Right forelimb (tissue), 1 donor: ENCODE measurements at regions not wholly inside any gene's neighbourhood (a gene's known extent, or its start where the extent isn't known, plus 50 kb on each side); places are given as distances from the start of the nearest gene placed in this dataset.
A peak's percentile ranks its signal among the peaks of the same experiment; 100 is the strongest.

Experiments used
- DNase-seq: peaks from one replicate; pipeline ENCODE4 v3.0.0-alpha.2; 2018

DNA sequence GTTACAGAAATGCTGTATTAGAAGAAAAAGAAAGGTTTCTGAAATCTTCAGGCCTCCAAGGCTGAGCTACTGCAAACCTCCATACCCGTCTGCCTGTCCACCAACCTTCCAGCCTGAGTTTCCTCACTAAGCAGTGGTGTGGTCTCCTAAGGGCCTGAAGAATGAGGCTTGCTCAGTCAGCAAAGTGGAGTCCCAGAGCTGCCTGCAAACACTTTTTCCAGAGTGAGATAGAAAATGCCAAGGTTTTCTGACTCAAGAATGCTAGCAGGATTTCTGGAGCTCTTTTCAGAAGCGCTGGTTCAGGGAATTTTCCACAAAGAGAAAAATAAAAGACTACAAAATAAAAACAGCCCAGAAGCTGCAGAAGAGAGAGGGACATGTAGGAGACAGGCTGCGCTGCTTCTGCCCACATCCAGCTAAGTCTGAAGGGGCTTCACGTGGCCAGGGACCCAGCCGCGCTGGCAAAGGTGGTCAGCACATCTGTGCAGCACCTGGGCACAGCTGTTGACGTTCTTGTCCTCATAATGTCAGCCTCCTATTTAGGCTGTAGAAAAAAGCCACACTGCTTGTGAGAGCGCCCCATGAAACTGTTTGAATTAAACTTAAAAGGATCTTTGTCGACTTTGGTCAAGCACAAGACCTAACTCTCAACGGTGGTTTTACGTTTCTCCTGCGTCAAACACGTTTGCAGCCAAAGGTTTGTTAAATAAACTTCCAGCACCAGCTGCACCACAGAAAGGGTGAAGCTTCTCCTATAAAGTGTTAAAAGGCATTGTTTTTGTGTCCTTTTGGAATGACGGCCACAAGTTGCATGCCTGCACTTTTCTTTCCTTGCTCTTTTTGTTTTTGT, 209.0 kb downstream of the THBS2 start:
- no peak for DNase-seq

DNA sequence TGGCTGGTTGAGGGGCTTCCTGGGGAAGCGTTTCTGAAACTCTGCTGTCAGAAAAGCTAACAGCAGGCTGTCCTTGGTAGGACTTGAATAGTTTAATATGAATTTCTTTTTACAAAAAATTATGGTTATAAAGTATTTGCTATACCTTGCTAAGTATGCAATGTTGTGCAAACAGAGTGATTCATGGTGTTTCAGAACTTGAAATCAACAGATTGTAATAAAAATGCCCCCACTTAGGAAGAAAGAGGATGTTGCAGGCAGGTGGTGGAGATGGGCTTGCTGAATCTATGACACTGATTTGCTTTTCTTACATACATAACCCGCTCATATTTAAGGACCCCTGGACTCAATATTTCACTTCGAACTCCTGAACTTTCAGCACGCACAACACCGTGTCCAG, 211.6 kb downstream of the THBS2 start:
- no peak for DNase-seq

DNA sequence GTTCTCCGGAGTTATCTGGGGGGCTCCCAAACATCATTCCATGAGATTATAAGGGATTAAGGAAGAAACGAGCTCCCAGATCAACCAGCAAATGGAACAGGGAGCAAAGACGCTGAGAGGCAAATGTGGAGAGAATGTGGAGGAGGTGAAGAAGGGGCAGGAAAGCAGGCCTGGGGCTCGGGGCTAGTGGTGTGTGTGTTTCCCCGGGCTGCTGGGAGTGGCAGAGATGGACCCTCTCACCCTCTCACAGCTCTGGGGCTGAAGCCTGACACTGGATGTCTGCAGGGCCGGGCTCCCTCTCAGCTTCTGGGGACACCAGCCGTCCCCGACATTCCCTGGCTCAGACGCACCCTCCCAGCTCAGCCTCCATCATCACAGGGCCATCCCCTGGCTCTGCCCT, 212.6 kb downstream of the THBS2 start:
- DNase-seq: no peak

DNA sequence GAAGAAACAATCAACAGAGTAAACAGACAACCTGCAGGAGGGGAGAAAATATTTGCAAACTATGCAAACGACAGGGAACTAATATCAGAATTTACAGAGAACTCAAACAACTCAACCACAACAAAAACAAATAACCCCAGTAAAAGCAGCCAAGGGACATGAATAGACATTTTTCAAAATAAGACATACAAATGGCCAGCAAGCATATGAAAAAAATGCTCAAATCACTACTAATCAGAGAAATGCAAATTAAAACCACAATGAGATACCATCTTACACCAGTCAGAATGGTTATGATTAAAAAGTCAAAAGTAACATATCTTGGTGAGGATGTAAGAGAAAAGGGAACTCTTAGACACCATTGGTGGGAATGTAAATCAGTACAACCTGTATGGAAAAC, 215.0 kb downstream of the THBS2 start:
- DNase-seq: no peak

DNA sequence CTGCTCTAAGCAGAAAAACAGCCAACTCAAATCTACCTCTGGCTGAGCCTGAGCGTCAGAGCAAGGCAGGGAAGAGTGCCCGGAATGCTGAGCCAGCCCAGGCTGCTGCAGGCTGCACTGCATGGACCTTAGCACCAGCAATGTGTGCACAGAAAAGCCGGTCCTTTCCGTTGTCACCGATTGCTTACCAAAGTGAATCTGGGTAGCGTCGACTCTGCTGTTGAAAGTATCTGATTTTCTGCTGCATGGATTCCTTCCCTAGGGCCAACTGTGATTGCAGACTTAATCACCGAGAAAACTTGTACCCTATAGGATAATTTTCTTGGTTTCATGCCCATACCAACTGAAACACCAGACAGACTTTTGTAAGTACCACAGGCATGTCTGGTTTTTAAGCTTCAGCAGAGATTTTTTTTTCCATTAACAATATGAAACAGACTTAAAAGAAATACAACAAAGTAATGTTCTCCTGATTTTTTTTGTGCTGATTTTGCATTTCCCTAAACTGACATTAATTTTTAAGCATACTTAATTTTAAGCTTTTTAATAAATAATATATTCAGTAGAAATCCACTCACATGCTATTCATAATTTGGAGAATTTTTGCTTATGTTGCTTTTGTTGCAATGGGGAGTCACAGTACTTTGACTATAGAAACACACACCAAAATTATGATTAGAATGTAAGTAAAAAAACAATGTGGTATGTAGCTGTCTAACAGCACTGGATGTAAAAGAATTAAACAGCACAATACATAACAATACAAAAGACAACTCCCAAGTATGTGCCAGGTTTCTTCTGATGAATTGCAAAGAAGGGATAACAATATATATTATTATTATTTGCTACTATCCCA, 218.0 kb downstream of the THBS2 start:
- peak; percentile 69 for DNase-seq

DNA sequence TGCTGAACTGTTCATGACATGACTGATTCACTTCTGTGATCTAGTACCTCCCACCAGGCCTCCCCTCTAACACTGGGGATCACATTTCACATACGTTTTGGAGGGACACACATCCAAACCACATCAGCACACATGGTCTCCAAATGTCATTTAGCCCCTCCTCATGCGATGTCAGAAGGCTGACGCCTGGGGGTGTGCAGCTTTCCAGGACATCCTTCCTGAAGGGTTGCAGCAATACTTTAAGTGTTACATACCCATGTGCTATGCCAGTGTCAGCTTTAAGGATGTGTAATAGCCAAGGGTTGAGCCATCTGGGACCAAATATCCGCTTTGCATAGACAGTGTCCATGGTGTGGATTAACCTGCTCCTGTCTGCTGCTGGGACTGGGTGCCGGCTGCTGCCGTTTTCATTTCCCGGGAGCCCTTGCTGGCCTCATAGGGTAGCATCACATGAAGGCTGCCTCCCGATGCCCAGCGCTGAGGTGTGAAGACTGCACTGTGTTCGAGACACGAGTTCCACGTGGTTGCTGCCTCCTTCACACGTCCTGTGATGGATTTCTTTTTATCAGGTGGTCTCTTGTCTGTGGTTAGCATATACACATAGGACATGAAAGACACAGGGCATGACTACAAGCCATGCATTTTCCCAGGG, 219.0 kb downstream of the THBS2 start:
- no peak for DNase-seq

DNA sequence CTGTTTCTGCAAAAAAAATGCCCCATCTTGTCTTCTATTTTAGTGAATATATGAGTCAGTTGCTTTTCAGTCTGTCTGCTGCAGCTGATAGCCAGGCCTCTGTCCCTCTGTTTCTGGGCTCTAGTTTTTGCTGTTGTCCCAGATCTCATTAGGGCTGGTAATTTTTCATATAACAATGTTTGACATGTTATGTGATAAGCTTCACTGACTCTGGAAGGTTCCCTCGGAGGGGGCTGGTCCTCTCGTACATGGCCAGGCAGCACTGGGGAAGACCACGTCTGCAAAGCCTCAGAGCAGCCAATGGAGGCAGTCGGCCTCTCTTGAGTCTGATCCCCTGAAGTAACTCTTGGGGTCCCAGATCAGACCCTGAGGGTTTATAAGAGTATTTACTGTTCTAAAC, 223.8 kb downstream of the THBS2 start:
- no peak for DNase-seq

DNA sequence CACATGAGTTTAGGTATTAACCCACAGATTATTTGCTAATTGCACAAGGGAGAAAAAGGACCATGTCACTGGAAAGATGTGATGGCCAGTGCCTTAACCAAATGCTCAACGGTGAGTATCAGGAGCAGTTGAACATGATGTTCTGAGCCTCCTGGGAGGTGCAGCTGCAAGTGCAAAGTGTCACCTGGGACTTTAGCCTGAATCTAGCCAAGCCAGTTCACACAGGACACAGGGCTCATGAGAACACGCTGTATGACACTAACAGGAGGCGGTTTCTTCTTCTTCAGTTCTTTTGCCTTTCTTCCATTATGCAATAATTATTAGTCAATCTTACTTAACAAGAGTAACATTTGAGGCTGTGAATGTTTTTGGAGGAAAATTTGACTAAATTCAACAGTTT, 225.3 kb downstream of the THBS2 start:
- DNase-seq: no peak

DNA sequence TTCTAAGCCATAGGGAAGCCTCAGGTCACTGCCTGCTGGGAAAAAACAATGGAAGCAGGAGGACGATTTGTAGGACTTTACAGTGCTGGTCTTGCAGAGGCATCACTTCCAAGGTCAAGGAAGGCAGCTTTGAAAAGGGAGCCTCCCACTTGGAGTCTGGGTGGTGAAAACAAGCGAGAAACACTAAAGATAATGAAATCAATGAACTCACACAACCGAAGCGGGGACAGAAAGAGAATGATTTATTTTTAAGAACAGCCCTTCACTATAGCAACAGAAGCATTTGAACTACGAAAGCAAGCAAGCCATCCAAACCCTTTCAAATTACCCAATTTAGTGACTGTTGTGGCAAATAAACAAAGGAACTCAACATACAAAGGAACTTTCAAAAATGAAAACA, 227.5 kb downstream of the THBS2 start:
- DNase-seq: no peak

DNA sequence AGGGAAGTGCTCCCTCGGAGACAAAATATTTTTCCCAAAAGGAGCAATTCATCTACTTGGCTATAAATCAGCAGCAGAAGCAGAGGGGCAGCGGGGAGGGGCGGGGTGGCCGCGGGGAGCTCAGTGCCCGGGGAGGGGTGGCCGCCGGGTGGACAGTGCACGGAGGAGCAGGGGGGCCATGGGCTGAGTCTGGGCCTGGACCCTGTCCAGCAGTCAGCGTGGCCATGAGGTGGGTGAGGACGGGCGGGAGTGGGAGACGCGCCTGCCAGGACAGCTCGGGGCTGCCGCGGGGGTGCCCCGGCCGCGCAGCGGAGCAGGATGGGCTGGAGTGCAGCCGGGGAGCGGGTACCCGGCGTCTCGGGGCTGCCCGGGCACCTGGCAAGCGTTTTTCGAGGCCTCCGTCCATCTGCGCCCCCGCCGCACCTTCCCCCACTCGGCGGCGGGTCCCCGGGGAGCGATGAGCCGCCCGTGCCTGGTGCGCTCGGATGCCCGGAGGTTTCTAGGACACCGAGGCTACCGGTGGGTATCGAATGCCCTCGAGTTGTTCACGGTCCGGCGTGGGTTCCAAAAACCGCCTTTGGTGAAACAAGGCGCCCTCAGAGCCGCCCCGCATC, 229.5 kb downstream of the THBS2 start:
- no peak for DNase-seq

DNA sequence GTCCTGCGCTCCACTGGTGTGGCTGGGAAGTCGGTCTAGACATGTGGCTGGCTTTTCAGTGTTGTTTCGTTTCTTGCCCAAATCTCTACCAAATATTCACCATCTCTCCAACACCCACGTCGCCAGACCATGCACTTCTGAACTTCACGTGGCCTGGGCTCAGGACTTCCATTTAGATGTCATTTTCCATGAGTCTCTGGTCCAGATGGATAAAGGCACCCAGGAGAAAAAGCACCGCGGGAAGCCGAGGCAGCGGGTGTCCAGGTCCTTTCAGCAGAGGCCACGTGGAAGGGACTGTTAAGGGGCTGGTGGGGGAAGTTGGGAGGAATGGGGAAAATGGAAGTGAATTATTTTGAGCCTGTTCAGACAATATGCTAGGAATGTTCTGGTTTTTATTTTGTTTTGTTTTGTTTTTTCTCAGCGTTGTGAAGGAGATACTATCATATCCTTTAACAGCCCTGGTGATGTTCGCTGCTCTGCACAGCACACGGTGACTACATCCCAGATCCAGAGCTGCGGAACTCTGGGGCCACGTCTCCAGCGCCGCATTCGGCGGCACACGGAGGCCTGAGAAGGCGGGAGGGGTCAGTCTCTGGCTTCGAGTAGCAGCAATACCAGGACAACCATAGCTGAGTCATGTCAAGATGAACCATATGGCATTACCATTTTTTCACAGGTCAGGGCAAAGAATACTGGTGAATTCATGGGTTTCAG, 230.3 kb downstream of the THBS2 start:
- no peak for DNase-seq

DNA sequence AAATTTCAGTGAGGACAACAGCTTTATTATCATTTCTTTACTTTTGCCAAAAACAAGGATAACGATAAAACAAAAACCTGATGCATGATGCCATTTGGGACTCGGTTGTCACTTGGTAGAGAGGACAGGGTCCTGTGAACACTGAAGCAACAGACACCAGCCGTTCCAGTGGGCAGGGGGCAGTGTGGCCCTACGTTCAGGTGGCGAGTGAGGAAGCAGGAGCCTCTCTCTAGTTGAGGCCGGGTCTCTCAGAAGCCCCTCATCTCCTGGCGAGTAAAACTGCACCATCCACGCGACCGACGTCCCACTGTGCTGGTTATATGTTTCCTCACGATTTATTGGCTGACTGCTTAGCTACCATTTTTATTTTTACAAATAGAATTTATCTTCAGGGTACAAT, 231.6 kb downstream of the THBS2 start:
- no peak for DNase-seq

DNA sequence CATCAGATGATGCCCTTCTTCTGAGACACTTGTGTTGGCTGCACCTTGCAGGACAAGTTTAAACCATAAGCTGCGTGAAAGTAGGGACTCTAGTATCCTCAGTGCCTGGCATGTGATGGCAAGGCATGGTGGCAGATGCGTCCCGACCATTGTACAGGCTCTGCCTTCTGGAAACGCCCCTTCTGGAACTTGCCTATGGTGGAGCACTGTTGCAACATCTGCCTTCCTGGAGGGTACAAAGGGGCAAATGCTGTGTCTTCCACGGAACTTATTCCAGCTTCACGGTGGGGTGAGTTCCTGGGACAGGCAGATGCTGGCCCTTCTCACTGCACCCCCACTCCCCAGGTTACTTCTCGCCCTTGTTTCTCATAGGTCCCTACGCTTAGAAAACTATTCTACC, 232.8 kb downstream of the THBS2 start:
- no peak for DNase-seq

DNA sequence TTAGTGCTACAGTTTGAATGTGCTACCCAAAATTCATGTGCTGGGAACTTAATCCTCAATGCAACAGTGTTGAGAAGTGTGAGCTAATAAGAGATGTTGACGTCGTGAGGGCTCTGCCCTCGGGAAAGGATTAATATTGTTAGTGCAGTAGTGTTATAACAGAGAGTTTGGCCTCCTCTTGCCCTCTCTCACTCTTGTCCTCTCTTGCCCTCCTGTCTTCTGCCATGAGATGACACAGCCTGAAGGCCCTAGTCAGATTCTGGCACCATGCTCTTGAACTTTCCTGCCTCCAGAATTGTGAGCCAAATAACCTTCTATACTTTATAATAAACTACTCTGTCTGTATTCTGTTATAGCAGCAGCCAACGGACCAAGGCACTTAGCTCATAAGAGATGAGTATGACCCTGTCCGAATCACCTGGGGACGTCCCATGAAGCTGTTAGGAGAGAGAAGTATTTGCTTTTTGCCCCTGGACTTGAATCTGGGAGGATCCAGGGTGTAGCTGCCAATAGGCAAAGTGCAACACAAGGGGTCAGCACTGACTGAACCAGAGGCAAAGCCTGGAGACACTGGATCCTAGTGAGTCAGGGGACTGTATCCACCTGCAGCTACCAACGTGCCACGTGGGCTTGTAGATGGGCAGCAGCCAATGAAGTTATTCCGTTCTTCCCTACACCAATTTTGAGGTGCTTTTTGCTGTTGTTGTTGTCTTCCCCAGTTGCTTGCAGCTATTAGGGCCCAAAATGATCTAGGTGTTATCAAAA, 233.7 kb downstream of the THBS2 start:
- DNase-seq: no peak

DNA sequence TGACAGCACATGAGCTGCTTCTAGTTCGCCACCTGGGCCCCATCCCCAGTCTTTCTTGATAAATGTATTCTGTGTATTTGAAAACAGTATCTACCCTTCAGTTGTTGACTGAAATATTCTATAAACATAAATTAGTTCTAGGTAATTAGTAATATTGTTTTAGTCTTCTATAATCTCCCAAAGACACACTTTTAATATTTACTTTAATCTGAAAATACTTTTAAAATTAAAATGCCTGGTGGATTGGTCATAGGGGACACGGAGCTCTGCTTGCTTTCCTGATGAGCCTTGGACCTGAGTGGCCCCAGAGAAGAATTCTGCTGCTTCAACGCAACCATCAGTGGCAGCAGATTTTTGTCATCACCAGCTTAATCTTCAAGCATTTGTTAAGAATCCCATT, 234.5 kb downstream of the THBS2 start:
- no peak for DNase-seq

DNA sequence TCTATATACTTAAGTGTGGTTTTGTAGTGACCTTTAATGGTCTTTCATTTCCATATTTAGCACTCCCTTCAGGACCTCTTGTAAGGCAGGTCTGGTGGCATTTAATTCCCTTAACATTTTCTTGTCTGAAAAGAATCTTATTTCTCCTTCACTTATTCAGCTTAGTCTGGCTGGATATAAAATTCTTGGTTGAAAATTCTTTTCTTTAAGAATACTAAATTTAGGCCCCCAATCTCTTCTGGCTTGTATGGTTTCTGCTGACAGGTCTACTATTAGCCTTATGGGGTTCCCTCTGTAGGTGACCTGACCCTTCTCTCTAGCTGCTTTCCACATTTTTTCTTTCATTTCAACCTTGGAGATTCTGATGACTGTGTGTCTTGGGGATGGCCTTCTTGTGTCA, 236.9 kb downstream of the THBS2 start:
- no peak for DNase-seq

DNA sequence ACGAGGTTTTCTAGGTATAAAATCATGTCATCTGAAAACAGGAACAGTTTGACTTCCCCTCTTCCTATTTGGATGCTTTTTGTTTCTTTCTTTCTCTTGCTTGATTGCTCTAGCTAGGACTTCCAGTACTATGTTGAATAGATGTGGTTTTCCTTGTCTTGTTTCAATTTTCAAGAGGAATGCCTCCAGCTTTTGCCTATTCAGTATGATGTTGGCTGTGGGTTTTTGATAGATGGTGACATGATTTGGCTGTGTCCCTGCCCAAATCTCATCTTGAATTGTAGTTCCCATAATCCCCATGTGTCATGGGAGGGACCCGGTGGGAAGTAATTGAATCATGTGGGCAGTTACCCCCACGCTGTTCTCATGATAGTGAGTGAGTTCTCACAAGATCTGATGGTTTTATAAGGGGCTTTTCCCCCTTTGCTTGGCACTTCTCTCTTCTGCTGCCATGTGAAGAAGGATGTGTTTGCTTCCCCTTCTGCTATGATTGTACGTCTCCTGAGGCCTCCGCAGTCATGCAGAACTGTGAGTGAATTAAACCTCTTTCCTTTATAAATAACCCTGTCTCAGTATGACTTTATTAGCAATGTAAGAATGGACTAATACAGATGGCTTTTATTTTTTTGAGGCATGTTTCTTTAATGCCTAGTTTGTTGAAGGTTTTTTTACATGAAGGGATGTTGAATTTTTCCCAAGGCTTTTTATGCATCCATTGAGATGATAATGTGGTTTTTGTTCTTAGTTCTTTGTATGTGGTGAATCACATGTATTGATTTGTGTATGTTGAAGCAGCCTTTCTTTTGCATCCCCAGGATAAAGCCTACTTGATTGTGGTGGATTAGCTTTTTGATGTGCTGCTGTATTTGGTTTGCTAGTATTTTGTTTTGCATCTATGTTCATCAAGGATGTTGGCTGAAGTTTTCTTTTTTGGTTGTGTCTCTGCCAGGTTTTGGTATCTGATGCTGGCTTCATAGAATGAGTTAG, 239.1 kb downstream of the THBS2 start:
- no peak for DNase-seq

DNA sequence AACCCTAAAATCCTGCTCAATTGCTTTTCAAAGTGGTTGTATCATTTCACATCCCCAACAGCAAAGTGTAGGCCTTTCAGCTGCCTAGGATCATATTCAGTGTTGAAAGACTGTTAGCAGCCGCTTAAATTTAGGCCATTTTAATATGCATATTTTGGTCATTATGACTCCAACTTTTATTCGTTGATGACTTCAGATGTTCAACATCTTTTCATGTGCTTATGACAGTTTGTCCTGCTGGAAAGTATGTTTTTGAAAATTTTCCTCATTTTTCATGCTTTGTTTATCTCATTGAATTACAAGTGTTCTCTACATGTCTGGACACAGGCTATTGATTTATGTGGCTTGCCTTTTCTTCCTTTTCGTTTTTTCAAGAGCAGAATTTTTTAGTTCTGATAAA, 244.0 kb downstream of the THBS2 start:
- no peak for DNase-seq

DNA sequence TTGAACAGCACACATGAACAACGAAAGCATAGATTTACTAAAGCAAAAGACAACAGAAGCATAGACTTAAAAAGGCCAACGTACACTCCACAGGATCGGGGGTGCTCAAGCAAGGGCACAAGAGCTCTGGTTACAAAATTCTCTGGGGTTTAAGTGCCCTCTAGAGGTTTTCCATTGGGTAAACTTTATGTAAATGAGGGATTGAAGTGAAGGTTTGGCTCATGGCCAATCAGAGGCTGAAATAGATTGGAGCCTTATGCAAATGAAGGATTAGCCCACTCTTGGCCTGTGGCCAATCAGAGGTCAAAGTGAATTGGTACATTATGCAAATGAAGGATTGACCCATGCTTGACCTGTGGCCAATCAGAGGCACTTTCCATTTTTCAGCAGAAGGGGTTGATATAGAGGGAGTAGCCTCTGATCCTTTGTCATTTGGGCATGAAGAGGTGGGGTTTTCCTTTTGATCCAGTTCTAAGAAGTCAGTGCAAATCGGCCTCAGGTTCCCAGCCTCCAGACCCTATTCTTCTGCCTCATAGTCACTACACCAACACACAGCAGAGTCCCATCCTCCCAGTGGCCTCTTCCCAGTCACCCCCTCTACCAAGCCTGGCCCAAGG, 244.9 kb downstream of the THBS2 start:
- DNase-seq: no peak

DNA sequence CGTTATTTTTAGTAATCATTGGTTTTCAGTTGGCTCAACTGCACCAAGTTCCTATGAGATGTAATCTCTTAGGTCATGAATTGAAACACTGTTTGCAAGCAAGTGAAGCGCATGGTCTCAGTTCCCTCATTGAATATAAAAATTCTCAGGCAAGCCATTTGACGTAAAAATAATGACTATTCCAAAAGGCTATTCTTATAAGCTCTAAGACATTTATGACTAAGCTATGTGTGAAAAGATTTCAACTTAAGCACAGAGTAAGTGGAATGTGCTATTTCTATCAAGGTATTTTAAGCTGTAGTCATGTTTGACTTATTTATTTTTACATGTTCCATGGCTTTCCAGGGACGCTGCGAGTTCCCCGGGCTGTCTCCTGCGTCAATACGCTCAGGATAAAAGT, 248.5 kb downstream of the THBS2 start:
- no peak for DNase-seq
